B cell (primary cell): ENCODE measurements at regions not wholly inside any gene's neighbourhood (a gene's known extent, or its start where the extent isn't known, plus 50 kb on each side); places are given as distances from the start of the nearest gene placed in this dataset.

Experiments
- ATAC-seq: fragments of 200-7000 bp; cut with Tn5 transposase; one replicate; pipeline ENCODE4 v1.10.0; 2021; ENCODE audit warnings: low read depth, mild to moderate bottlenecking, moderate number of reproducible peaks, moderate library complexity
- CTCF ChIA-PET: fragments of 350-600 bp; sonication (Branson Sonifier 250); formaldehyde crosslinking; loops from one replicate; lab custom pipeline; 2021; ENCODE audit warnings: antibody characterized with exemption, inconsistent platforms; lab: Charles Lee
- POLR2A ChIA-PET: fragments of 350-600 bp; sonication (Branson Sonifier 250); formaldehyde crosslinking; loops from one replicate; lab custom pipeline; 2021; ENCODE audit warnings: antibody characterized with exemption; lab: Charles Lee
- DNase-seq: peaks from one replicate; pipeline ENCODE4 v3.0.0; 2013
- H2AFZ ChIP-seq: 2 replicates; pipeline ENCODE4 v1.6.1; 2012; ENCODE audit warnings: mild to moderate bottlenecking, low read depth, low read length; ENCODE audit not compliant: insufficient read depth, poor library complexity, severe bottlenecking
- H3K27ac ChIP-seq, 2 donors: 1 replicate in 1 of 2; 2 replicates in 1 of 2; pipeline ENCODE4 v1.5.1; 2012 to 2013; ENCODE audit warnings: low read length in 2 of 2, mild to moderate bottlenecking in 2 of 2, moderate library complexity in 1 of 2
- H3K27me3 ChIP-seq, 4 experiments: fragments of 200-600 bp in 1 of 4; sonication (generic) in 1 of 4; replicated peaks in 1 of 4; 1 replicate in 2 of 4; 2 replicates in 2 of 4; pipeline versions ENCODE4 v1.6.1 to v1.7.0; 2013 to 2016; ENCODE audit warnings: low read length in 3 of 4, mild to moderate bottlenecking in 2 of 4, mixed read lengths in 1 of 4, moderate library complexity in 1 of 4; ENCODE audit not compliant: insufficient read depth in 4 of 4, control insufficient read depth in 3 of 4; ENCODE audit errors: control extremely low read depth in 1 of 4
- H3K36me3 ChIP-seq, 2 experiments: replicated peaks in 1 of 2; 1 replicate in 1 of 2; 2 replicates in 1 of 2; pipeline versions ENCODE4 v1.6.1 to v1.7.1; 2013; ENCODE audit warnings: low read length in 1 of 2; ENCODE audit not compliant: insufficient read depth in 2 of 2, control insufficient read depth in 1 of 2; ENCODE audit errors: control extremely low read depth in 1 of 2, extremely low read depth in 1 of 2
- H3K4me1 ChIP-seq, 2 donors: fragments of 200-600 bp in 1 of 2; sonication (generic) in 1 of 2; 1 replicate in 1 of 2; 2 replicates in 1 of 2; pipeline versions ENCODE4 v1.5.1 to v1.6.1; 2013 to 2017; ENCODE audit warnings: low read length in 2 of 2; ENCODE audit not compliant: control insufficient read depth in 2 of 2, insufficient read depth in 2 of 2
- H3K4me2 ChIP-seq: replicated peaks from 2 replicates; pipeline ENCODE3; 2012; ENCODE audit warnings: mild to moderate bottlenecking, low read depth, low read length; ENCODE audit not compliant: poor library complexity, severe bottlenecking
- H3K4me3 ChIP-seq, 5 experiments: fragments of 200-600 bp in 1 of 5; sonication (generic) in 1 of 5; 1 replicate in 3 of 5; 2 replicates in 2 of 5; pipeline versions ENCODE4 v1.5.1 to v1.7.0; 2011 to 2016; ENCODE audit warnings: low read length in 4 of 5, mild to moderate bottlenecking in 4 of 5, low read depth in 2 of 5, control low read depth in 1 of 5, moderate library complexity in 1 of 5; ENCODE audit not compliant: insufficient read depth in 1 of 5; ENCODE audit errors: control extremely low read depth in 1 of 5, extremely low read depth in 1 of 5
- H3K79me2 ChIP-seq: fragments of 200-600 bp; sonication (generic); one replicate; pipeline ENCODE4 v1.6.0; 2016; ENCODE audit warnings: low read length; ENCODE audit not compliant: control insufficient read depth, insufficient read depth
- H3K9ac ChIP-seq: fragments of 200-600 bp; sonication (generic); 2 replicates; pipeline ENCODE4 v1.6.1; 2017; ENCODE audit warnings: mild to moderate bottlenecking, low read length, moderate library complexity
- H3K9me3 ChIP-seq, 3 donors: one replicate each; pipeline versions ENCODE4 v1.6.1 to v1.7.1; 2013; ENCODE audit warnings: low read length in 2 of 3; ENCODE audit not compliant: control insufficient read depth in 2 of 3, insufficient read depth in 1 of 3; ENCODE audit errors: control extremely low read depth in 1 of 3
- H4K20me1 ChIP-seq: 2 replicates; pipeline ENCODE4 v1.6.0; 2012; ENCODE audit warnings: mild to moderate bottlenecking, low read length; ENCODE audit not compliant: insufficient read depth, control insufficient read depth, poor library complexity, severe bottlenecking
- H3K27ac Mint-ChIP-seq: one replicate; pipeline ENCODE4 v1.8.0; 2021; ENCODE audit warnings: mixed read lengths
- H3K27me3 Mint-ChIP-seq: one replicate; pipeline ENCODE4 v1.8.0; 2021; ENCODE audit warnings: mixed read lengths
- H3K4me1 Mint-ChIP-seq: one replicate; pipeline ENCODE4 v1.8.0; 2021; ENCODE audit warnings: mixed read lengths
- H3K4me3 Mint-ChIP-seq: one replicate; pipeline ENCODE4 v1.8.0; 2021; ENCODE audit warnings: mixed read lengths
- H3K9me3 Mint-ChIP-seq: one replicate; pipeline ENCODE4 v1.8.0; 2022; ENCODE audit warnings: mixed read lengths; ENCODE audit not compliant: insufficient read depth
- EZH2 ChIP-seq: IDR thresholded peaks from 2 replicates; pipeline ENCODE4 v1.6.1; 2012; ENCODE audit warnings: borderline replicate concordance, low read depth, mild to moderate bottlenecking, moderate library complexity, low read length; ENCODE audit not compliant: insufficient read depth, poor library complexity, severe bottlenecking
- WGBS: methylation state at CpG from one replicate; pipeline ENCODE4 v1.1.5; 2013; ENCODE audit warnings: missing lambda C conversion rate; ENCODE audit not compliant: insufficient coverage; 5-methylcytosine and 5-hydroxymethylcytosine counted together
- intact Hi-C: fragments of 100-400 bp; cut with micrococcal nuclease; formaldehyde crosslinking; loops from one replicate; pipeline ENCODE4 v1.10.0; 2022
- TF ChIP-seq, protein P1 (sequence below): fragments of 200-600 bp; IDR thresholded peaks from one replicate; pipeline ENCODE4 v1.8.0; 2022; ENCODE audit warnings: antibody characterized with exemption, mild to moderate bottlenecking

DNA sequence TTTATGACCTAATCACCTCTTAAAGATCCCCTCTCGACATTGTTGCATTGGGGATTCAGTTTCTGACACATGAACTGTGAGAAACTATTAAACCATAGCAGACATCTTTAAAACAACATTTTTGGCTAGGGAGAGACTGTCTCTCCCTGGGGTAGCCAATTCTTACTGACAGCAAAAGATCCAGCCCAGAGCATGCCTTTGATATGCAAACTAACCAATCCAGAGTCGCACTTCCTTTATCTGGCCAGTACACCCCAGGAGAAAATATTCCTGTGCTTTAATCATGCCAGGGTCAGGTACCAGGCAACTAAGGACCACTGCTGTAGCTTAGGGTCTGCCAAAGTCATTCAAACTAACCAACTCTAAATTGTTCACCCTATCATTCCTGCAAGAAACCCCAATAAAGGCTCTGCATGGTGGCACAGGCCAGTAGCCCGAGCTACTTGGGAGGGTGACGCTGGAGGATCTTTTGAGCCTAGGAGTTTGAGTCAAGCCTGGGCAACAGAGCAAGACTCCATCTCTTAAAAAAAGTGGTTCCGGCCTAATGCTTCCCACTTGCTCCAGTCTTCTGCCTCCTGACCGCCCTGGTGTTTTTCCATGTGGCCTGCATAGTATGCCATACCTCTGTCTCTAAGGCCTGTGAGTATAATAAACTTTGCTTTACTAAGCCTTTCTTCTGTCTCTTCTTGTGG is 62.3 kb upstream of the DAPK1 start:
- intact Hi-C loops = no loop called here
- WGBS = 79% methylated on average over 5 of the region's 6 CpGs
- H3K4me1 Mint-ChIP-seq = no peaks in the 10 kb centered on the region
- no peak overlapping the region for H3K9ac ChIP-seq
- H3K4me3 Mint-ChIP-seq = no peak overlapping the region
- no peak overlapping the region for H3K27ac ChIP-seq
- no peak overlapping the region for H3K4me2 ChIP-seq
- POLR2A ChIA-PET = no interaction called here
- ATAC-seq (no peak), DNase-seq (no peak)
- TF ChIP-seq, protein P1, sequence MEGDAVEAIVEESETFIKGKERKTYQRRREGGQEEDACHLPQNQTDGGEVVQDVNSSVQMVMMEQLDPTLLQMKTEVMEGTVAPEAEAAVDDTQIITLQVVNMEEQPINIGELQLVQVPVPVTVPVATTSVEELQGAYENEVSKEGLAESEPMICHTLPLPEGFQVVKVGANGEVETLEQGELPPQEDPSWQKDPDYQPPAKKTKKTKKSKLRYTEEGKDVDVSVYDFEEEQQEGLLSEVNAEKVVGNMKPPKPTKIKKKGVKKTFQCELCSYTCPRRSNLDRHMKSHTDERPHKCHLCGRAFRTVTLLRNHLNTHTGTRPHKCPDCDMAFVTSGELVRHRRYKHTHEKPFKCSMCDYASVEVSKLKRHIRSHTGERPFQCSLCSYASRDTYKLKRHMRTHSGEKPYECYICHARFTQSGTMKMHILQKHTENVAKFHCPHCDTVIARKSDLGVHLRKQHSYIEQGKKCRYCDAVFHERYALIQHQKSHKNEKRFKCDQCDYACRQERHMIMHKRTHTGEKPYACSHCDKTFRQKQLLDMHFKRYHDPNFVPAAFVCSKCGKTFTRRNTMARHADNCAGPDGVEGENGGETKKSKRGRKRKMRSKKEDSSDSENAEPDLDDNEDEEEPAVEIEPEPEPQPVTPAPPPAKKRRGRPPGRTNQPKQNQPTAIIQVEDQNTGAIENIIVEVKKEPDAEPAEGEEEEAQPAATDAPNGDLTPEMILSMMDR = no peak
- no peak for TF ChIP-seq EZH2
- no peaks in the 10 kb centered on the region for H3K79me2 ChIP-seq
- no peaks in the 10 kb centered on the region for H3K9me3 Mint-ChIP-seq
- no peak overlapping the region for H3K27ac Mint-ChIP-seq
- no peaks in the 10 kb centered on the region for H3K4me1 ChIP-seq
- H2AFZ ChIP-seq = no peak overlapping the region
- CTCF ChIA-PET = no interaction called here
- H3K27me3 Mint-ChIP-seq = no peaks in the 10 kb centered on the region
- no peaks in the 10 kb centered on the region for H3K36me3 ChIP-seq
- no peaks in the 10 kb centered on the region for H4K20me1 ChIP-seq
- H3K27me3 ChIP-seq = no peaks in the 10 kb centered on the region
- no peak overlapping the region for H3K4me3 ChIP-seq
- H3K9me3 ChIP-seq = no peaks in the 10 kb centered on the region

DNA sequence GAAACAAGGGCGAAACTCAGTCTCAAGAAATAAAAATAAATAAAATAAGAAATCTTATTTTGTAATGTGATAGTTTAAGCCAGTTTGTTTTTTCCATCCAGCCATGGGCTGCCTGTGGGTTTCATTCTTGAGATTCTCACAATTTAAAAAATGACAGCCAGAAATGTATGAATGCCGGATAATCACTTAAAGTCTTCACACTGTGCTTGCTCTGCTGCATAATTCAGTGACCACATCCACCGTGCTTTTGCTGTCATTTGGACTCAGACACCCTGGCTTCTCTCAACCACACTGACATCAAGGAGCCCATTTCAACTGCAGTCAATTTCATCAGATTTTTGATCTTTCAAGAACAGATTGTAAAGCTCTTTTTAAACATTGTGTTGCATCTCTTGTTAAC is 61.0 kb upstream of the DAPK1 start:
- 100% methylated on average over 2 of the region's 3 CpGs for WGBS
- Histone ChIP-seq H4K20me1 (no peaks in the 10 kb centered on the region), H3K4me2 (no peak overlapping the region), H3K4me1 (no peaks in the 10 kb centered on the region), H3K9ac (no peak overlapping the region), H3K27ac (no peak overlapping the region), H3K36me3 (no peaks in the 10 kb centered on the region), H3K79me2 (no peaks in the 10 kb centered on the region), H3K27me3 (no peaks in the 10 kb centered on the region), H3K4me3 (no peak overlapping the region), H2AFZ (no peak overlapping the region), H3K9me3 (no peaks in the 10 kb centered on the region)
- H3K27me3 Mint-ChIP-seq = no peaks in the 10 kb centered on the region
- no peak overlapping the region for H3K4me3 Mint-ChIP-seq
- ATAC-seq (no peak), DNase-seq (no peak)
- H3K27ac Mint-ChIP-seq = no peak overlapping the region
- no peak for TF ChIP-seq EZH2
- TF ChIP-seq, protein P1 = no peak
- intact Hi-C loops = no loop called here
- ChIA-PET POLR2A (no interaction called here), CTCF (no interaction called here)
- H3K9me3 Mint-ChIP-seq = no peaks in the 10 kb centered on the region
- H3K4me1 Mint-ChIP-seq = no peaks in the 10 kb centered on the region
